Colonic mucosa (tissue), 4 donors: ENCODE measurements at regions not wholly inside any gene's neighbourhood (a gene's known extent, or its start where the extent isn't known, plus 50 kb on each side); places are given as distances from the start of the nearest gene placed in this dataset.

Source experiments
- DNase-seq: peaks from one replicate; pipeline ENCODE4 v3.0.0-alpha.2; 2020
- H3K27ac ChIP-seq: fragments of 200-600 bp; one replicate; pipeline ENCODE4 v1.8.0; 2021
- H3K27me3 ChIP-seq: fragments of 200-600 bp; one replicate; pipeline ENCODE4 v1.8.0; 2021
- H3K36me3 ChIP-seq: fragments of 200-600 bp; one replicate; pipeline ENCODE4 v1.8.0; 2021
- H3K4me1 ChIP-seq: fragments of 200-600 bp; one replicate; pipeline ENCODE4 v1.8.0; 2021; ENCODE audit warnings: mild to moderate bottlenecking
- H3K4me3 ChIP-seq: fragments of 200-600 bp; one replicate; pipeline ENCODE4 v1.8.0; 2021
- H3K9ac ChIP-seq, 2 donors: one replicate each; pipeline ENCODE4 v1.7.0; 2013; ENCODE audit warnings: control low read depth in 2 of 2, low read depth in 2 of 2, low read length in 2 of 2
- H3K9me3 ChIP-seq: fragments of 200-600 bp; one replicate; pipeline ENCODE4 v1.8.0; 2021
- CTCF ChIP-seq: fragments of 200-600 bp; IDR thresholded peaks from one replicate; pipeline ENCODE4 v1.8.0; 2022; ENCODE audit warnings: antibody characterized with exemption, mild to moderate bottlenecking
- intact Hi-C: fragments of 100-400 bp; cut with DNase I; formaldehyde crosslinking; loops from one replicate; pipeline ENCODE4 v1.14.1; 2022
- donor health status: healthy.
- donor health status: DM: no; HTN: no; CAD: no.
- donor health status: DM: no; HTN: no; CAD: no.

GRCh38 chr1:116230712-116231111 is 119.5 kb downstream of the MAB21L3 start:
- TF ChIP-seq CTCF = no peak
- H3K9me3 ChIP-seq = no peaks in the 10 kb centered on the region
- H3K4me1 ChIP-seq = no peaks in the 10 kb centered on the region
- no peak overlapping the region for H3K27ac ChIP-seq
- no peaks in the 10 kb centered on the region for H3K36me3 ChIP-seq
- no peak overlapping the region for H3K4me3 ChIP-seq
- intact Hi-C loops = no loop called here
- no peak for DNase-seq
- H3K27me3 ChIP-seq = no peaks in the 10 kb centered on the region
- H3K9ac ChIP-seq = no peak overlapping the region

GRCh38 chr1:116231752-116232151 is 120.6 kb downstream of the MAB21L3 start:
- no peak for TF ChIP-seq CTCF
- no peak overlapping the region for H3K27ac ChIP-seq
- H3K4me1 ChIP-seq = no peaks in the 10 kb centered on the region
- intact Hi-C loops = no loop called here
- no peak overlapping the region for H3K4me3 ChIP-seq
- H3K9me3 ChIP-seq = no peaks in the 10 kb centered on the region
- H3K36me3 ChIP-seq = no peaks in the 10 kb centered on the region
- no peaks in the 10 kb centered on the region for H3K27me3 ChIP-seq
- no peak overlapping the region for H3K9ac ChIP-seq
- DNase-seq = no peak

- TF ChIP-seq CTCF = no peak
- intact Hi-C loops = no loop called here
- Histone ChIP-seq H3K4me1 (no peaks in the 10 kb centered on the region), H3K27me3 (no peaks in the 10 kb centered on the region), H3K27ac (no peak overlapping the region), H3K4me3 (no peak overlapping the region), H3K9ac (no peak overlapping the region), H3K9me3 (no peaks in the 10 kb centered on the region), H3K36me3 (no peaks in the 10 kb centered on the region)
- no peak for DNase-seq
These were observed 121.9 kb downstream of the MAB21L3 start for GRCh38 chr1:116232989-116233514.

GRCh38 chr1:116234429-116234828 is 123.2 kb downstream of the MAB21L3 start:
- Histone ChIP-seq H3K9ac (no peak overlapping the region), H3K27ac (no peak overlapping the region), H3K4me1 (no peaks in the 10 kb centered on the region), H3K27me3 (no peaks in the 10 kb centered on the region), H3K4me3 (no peak overlapping the region), H3K36me3 (no peaks in the 10 kb centered on the region), H3K9me3 (no peaks in the 10 kb centered on the region)
- DNase-seq = no peak
- TF ChIP-seq CTCF = no peak
- intact Hi-C loops = no loop called here

GRCh38 chr1:116239916-116240315 is 128.7 kb downstream of the MAB21L3 start:
- Histone ChIP-seq H3K9ac (no peak overlapping the region), H3K9me3 (no peaks in the 10 kb centered on the region), H3K4me3 (no peak overlapping the region), H3K27ac (no peak overlapping the region), H3K4me1 (no peaks in the 10 kb centered on the region), H3K36me3 (no peaks in the 10 kb centered on the region), H3K27me3 (no peaks in the 10 kb centered on the region)
- no peak for TF ChIP-seq CTCF
- intact Hi-C loops = no loop called here
- no peak for DNase-seq
